Common myeloid progenitor, CD34-positive (primary cell): ENCODE measurements at regions not wholly inside any gene's neighbourhood (a gene's known extent, or its start where the extent isn't known, plus 50 kb on each side); places are given as distances from the start of the nearest gene placed in this dataset.

Experiments
- CTCF ChIA-PET: fragments of 350-600 bp; sonication (Branson Sonifier 250); formaldehyde crosslinking; loops from one replicate; lab custom pipeline; 2021; ENCODE audit warnings: antibody characterized with exemption; lab: Charles Lee
- POLR2A ChIA-PET: fragments of 350-600 bp; sonication (Branson Sonifier 250); formaldehyde crosslinking; loops from one replicate; lab custom pipeline; 2021; ENCODE audit warnings: antibody characterized with exemption; lab: Charles Lee
- DNase-seq, 3 donors: peaks; one replicate each; pipeline versions ENCODE4 v3.0.0 to v3.0.0-alpha.2; 2013
- H3K27ac ChIP-seq, 2 experiments: 1 replicate in 1 of 2; 2 replicates in 1 of 2; pipeline ENCODE4 v1.7.0; 2013; ENCODE audit warnings: inconsistent platforms in 2 of 2, low read length in 2 of 2, mild to moderate bottlenecking in 2 of 2, low read depth in 1 of 2, moderate library complexity in 1 of 2; ENCODE audit not compliant: severe bottlenecking in 2 of 2, insufficient read depth in 1 of 2, poor library complexity in 1 of 2
- H3K27me3 ChIP-seq, 5 experiments: replicated peaks in 2 of 5; 1 replicate in 3 of 5; 2 replicates in 2 of 5; pipeline versions ENCODE4 v1.6.1 to v1.7.0; 2013; ENCODE audit warnings: low read length in 4 of 5, mild to moderate bottlenecking in 2 of 5, moderate library complexity in 2 of 5, inconsistent platforms in 1 of 5; ENCODE audit not compliant: insufficient read depth in 5 of 5, control insufficient read depth in 4 of 5
- H3K36me3 ChIP-seq, 4 experiments: 1 replicate in 2 of 4; 2 replicates in 2 of 4; pipeline versions ENCODE4 v1.6.1 to v1.7.0; 2013; ENCODE audit warnings: low read length in 3 of 4, control low read depth in 1 of 4, mild to moderate bottlenecking in 1 of 4; ENCODE audit not compliant: control insufficient read depth in 4 of 4, insufficient read depth in 4 of 4
- H3K4me1 ChIP-seq, 4 experiments: 1 replicate in 3 of 4; 2 replicates in 1 of 4; pipeline versions ENCODE4 v1.6.1 to v1.7.1; 2013; ENCODE audit warnings: low read length in 3 of 4, mild to moderate bottlenecking in 3 of 4, control low read depth in 1 of 4, inconsistent platforms in 1 of 4, moderate library complexity in 1 of 4; ENCODE audit not compliant: control insufficient read depth in 4 of 4, insufficient read depth in 4 of 4; ENCODE audit errors: control extremely low read depth in 1 of 4
- H3K4me3 ChIP-seq, 7 experiments: 1 replicate in 4 of 7; 2 replicates in 3 of 7; pipeline versions ENCODE4 v1.5.1 to v1.7.0; 2013; ENCODE audit warnings: mild to moderate bottlenecking in 7 of 7, low read length in 6 of 7, moderate library complexity in 6 of 7, inconsistent platforms in 2 of 7, low read depth in 2 of 7, control low read depth in 1 of 7; ENCODE audit not compliant: insufficient read depth in 4 of 7, control insufficient read depth in 1 of 7; ENCODE audit errors: extremely low read depth in 1 of 7
- H3K9me3 ChIP-seq, 5 experiments: 1 replicate in 4 of 5; 2 replicates in 1 of 5; pipeline versions ENCODE4 v1.6.1 to v1.7.1; 2013; ENCODE audit warnings: low read length in 4 of 5, mild to moderate bottlenecking in 2 of 5, inconsistent platforms in 1 of 5, low read depth in 1 of 5, moderate library complexity in 1 of 5; ENCODE audit not compliant: control insufficient read depth in 4 of 5, insufficient read depth in 2 of 5; ENCODE audit errors: control extremely low read depth in 1 of 5
- WGBS: methylation state at CpG from one replicate; pipeline ENCODE4 v1.1.5; 2013; ENCODE audit not compliant: insufficient coverage; 5-methylcytosine and 5-hydroxymethylcytosine counted together

- ChIA-PET POLR2A (no interaction called here), CTCF (no interaction called here)
- H3K9me3 ChIP-seq = no peaks in the 10 kb centered on the region
- no peaks in the 10 kb centered on the region for H3K27me3 ChIP-seq
- no peaks in the 10 kb centered on the region for H3K4me1 ChIP-seq
- no peak overlapping the region for H3K4me3 ChIP-seq
- 93% methylated on average over 2 of the region's 2 CpGs for WGBS
- no peak for DNase-seq
- no peak overlapping the region for H3K27ac ChIP-seq
- H3K36me3 ChIP-seq = no peaks in the 10 kb centered on the region
These were observed 345.4 kb downstream of the KCNRG start for GRCh38 chr13:50360637-50361036.

GRCh38 chr13:50361282-50361681 is 346.0 kb downstream of the KCNRG start:
- H3K36me3 ChIP-seq = no peaks in the 10 kb centered on the region
- H3K4me3 ChIP-seq = no peak overlapping the region
- WGBS = 79% methylated on average over 3 of the region's 3 CpGs
- H3K27ac ChIP-seq = no peak overlapping the region
- POLR2A ChIA-PET = no interaction called here
- CTCF ChIA-PET = no interaction called here
- no peaks in the 10 kb centered on the region for H3K9me3 ChIP-seq
- H3K4me1 ChIP-seq = no peaks in the 10 kb centered on the region
- DNase-seq = no peak
- no peaks in the 10 kb centered on the region for H3K27me3 ChIP-seq

DNA sequence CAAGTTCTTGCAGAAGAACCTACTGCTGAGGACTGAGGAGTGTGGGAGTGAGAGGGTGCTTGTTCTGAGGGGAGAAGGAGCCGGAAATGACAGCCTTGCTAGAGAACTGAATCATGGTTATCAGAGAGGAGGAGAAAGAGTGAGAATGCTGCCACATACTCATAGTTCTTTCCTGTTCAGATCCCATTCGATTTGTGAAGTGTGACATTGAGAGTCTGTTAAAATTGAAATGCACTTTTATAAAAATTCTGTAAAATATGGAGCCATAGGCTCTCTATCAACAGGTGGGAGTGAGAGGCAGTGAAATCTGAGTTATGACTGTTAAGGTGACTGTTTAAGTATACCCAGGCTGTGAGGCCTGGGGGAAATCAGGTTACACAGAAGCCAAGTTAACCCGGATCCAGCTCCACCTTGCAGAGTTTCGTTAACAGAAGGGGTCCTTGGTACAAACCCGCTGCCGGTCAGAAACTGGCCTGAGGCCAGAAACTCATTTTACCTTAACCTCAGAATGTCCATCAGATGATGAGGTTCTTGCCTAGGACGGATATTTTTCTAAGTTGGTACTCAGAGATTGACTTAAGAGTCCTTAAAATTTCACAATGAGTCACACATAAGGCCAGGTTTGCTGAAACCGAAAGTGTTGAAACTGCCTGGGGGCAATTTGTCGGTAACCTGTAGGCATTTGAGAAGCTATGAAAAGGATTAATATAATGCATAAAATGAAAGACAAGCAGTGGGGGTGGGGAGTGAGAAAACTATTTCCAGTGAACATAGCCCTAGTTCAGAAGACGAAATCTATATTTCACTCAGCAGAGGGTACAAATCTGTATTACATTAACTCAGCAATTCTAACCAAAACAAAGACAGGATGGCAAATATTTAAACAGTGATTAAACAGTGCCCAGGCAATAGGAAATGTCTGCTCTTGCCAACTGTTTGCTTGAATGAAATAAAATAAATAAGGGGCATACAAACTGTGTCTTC is 350.5 kb downstream of the KCNRG start:
- ChIA-PET POLR2A (interaction anchor here (1.0 kb wide), 1 partner anchor 89 kb away, joined by 3 read pairs; no protein-coding TSS in a partner anchor), CTCF (interaction anchor here (1.5 kb wide), 1 partner anchor 10 kb away, joined by 5 read pairs; no protein-coding TSS in a partner anchor)
- Histone ChIP-seq H3K36me3 (no peaks in the 10 kb centered on the region), H3K4me3 (no peak overlapping the region), H3K27me3 (no peaks in the 10 kb centered on the region), H3K9me3 (no peaks in the 10 kb centered on the region), H3K4me1 (no peaks in the 10 kb centered on the region), H3K27ac (no peak overlapping the region)
- 98% methylated on average over 7 of the region's 10 CpGs for WGBS
- no peak for DNase-seq

- H3K27ac ChIP-seq = no peak overlapping the region
- no peaks in the 10 kb centered on the region for H3K36me3 ChIP-seq
- ChIA-PET POLR2A (no interaction called here), CTCF (no interaction called here)
- WGBS = 94% methylated on average over 2 of the region's 6 CpGs
- H3K27me3 ChIP-seq = no peaks in the 10 kb centered on the region
- DNase-seq = no peak
- no peaks in the 10 kb centered on the region for H3K4me1 ChIP-seq
- no peak overlapping the region for H3K4me3 ChIP-seq
- H3K9me3 ChIP-seq = no peaks in the 10 kb centered on the region
These were observed 351.4 kb downstream of the KCNRG start for GRCh38 chr13:50366488-50367174.

- WGBS = no CpG with 5 or more reads among the region's 2 CpGs
- ChIA-PET CTCF (no interaction called here), POLR2A (no interaction called here)
- no peaks in the 10 kb centered on the region for H3K27me3 ChIP-seq
- no peak overlapping the region for H3K27ac ChIP-seq
- H3K36me3 ChIP-seq = no peaks in the 10 kb centered on the region
- no peaks in the 10 kb centered on the region for H3K9me3 ChIP-seq
- no peak for DNase-seq
- no peak overlapping the region for H3K4me3 ChIP-seq
- H3K4me1 ChIP-seq = no peaks in the 10 kb centered on the region
These were observed 354.4 kb downstream of the KCNRG start for GRCh38 chr13:50369646-50370045.

- no peak overlapping the region for H3K4me3 ChIP-seq
These were observed 355.2 kb downstream of the KCNRG start for GRCh38 chr13:50370303-50370950.

More at GRCh38 chr13:50370303-50370950, 355.2 kb downstream of the KCNRG start:
- H3K9me3 ChIP-seq = no peaks in the 10 kb centered on the region
- 57% methylated on average over 5 of the region's 5 CpGs for WGBS
- peak; percentile 3 to 67 (median 67) for DNase-seq
- no peak overlapping the region for H3K27ac ChIP-seq
- ChIA-PET CTCF (interaction anchor here (1.1 kb wide), 1 partner anchor 56 kb away, joined by 3 read pairs; no protein-coding TSS in a partner anchor), POLR2A (no interaction called here)
- no peaks in the 10 kb centered on the region for H3K4me1 ChIP-seq
- H3K36me3 ChIP-seq = no peaks in the 10 kb centered on the region
- H3K27me3 ChIP-seq = no peaks in the 10 kb centered on the region
